HG03280 (cell line): ENCODE measurements at regions not wholly inside any gene's neighbourhood (a gene's known extent, or its start where the extent isn't known, plus 50 kb on each side); places are given as distances from the start of the nearest gene placed in this dataset.

Experiments
- ATAC-seq: cut with Tn5 transposase; IDR thresholded peaks from one replicate; pipeline ENCODE4 v1.9.1; 2021; ENCODE audit warnings: mild to moderate bottlenecking, moderate library complexity; ENCODE audit not compliant: unreplicated experiment

GRCh38 chr2:234286956-234287355, 209.9 kb downstream of the ARL4C start:
- ATAC-seq = no peak

- no peak for ATAC-seq
These were observed 210.7 kb downstream of the ARL4C start for GRCh38 chr2:234286118-234286598.

DNA sequence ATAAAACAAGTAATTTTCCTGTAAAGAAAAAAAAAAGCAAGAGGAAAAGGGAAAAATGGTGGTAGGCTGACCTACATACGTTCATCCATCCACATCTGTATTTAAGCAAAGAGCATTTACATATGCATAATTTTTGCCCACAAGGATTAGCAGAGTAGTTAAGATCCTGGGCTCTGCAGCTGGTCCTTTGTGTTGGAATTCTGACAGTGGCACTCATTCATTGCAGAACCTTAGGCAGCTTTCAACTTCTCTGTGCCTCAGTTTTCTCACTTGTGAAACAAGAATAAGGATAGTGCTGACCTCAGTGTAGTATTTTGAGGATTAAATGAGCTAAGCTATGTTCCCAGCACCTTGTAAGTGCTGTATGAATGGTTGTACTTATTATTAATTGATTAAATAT, 211.3 kb downstream of the ARL4C start:
- no peak for ATAC-seq

- no peak for ATAC-seq
These were observed 217.2 kb downstream of the ARL4C start for GRCh38 chr2:234279637-234280036.

- no peak for ATAC-seq
These were observed 218.2 kb downstream of the ARL4C start for GRCh38 chr2:234278556-234279255.

DNA sequence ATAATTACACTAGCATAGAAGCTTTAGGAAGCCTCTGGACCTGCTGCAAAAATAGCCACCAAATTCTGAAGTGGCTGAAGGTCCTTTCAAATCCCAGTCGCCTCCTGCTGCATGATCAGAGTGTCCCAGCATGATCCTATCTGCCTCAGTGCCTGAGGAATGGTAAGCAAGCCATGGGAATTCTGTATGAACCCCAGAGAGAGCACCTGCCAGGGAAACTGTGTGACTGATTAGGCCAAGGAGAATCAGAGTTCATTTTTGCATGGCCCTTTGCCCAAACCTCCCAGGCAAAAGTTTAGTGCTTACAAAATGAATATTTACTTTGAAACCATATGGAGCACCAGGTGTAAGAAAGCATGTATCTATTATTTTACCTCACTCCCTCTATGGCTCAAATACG, 221.4 kb downstream of the ARL4C start:
- ATAC-seq = no peak

GRCh38 chr2:234273887-234274584, 222.8 kb downstream of the ARL4C start:
- no peak for ATAC-seq

GRCh38 chr2:234272069-234272850, 221.8 kb downstream of the SPP2 start:
- no peak for ATAC-seq

- ATAC-seq = no peak
These were observed 220.8 kb downstream of the SPP2 start for GRCh38 chr2:234271338-234271737.

GRCh38 chr2:234269769-234270204, 219.3 kb downstream of the SPP2 start:
- ATAC-seq = no peak

DNA sequence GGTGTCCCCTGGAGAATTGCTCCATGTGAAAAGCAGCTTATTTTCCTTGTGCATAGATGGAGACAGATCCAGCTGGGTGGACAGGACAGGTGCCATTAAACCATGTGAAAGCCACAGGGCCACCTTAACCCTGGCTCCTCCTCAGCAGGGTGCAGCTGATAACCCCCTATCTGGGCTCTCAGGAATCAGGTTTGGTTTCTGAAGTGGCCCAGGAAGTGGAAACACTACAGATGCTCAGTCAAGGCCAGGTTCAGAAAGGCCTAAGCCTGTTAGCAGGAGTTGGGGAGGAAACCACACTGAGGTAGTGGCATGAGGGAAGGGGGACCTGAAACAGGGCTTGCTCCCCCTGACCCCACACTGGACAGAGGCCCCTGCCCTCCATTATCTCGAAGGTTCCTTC, 217.0 kb downstream of the SPP2 start:
- ATAC-seq = no peak

GRCh38 chr2:234266952-234267351, 216.4 kb downstream of the SPP2 start:
- ATAC-seq = no peak

DNA sequence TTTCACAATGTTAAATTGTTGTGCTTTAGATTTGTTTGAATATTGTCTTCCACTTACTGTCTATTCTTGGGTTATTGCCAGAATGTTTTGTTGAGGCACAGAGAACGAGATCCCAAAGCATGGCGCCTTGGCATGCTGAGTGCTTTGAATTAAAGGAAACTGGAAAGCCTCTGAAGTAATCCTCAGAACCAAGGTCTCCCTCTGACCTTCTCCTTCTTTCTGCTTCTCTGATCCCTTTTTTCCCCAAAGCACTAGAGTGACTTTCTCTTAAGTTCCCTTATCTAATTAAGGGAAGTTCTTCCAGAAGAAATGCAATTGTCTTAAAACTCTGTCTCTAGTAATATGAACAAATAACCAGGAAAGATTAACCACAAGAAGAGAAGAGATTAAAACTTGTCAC, 214.7 kb downstream of the SPP2 start:
- ATAC-seq = no peak

GRCh38 chr2:234261736-234262135, 211.2 kb downstream of the SPP2 start:
- ATAC-seq = no peak

DNA sequence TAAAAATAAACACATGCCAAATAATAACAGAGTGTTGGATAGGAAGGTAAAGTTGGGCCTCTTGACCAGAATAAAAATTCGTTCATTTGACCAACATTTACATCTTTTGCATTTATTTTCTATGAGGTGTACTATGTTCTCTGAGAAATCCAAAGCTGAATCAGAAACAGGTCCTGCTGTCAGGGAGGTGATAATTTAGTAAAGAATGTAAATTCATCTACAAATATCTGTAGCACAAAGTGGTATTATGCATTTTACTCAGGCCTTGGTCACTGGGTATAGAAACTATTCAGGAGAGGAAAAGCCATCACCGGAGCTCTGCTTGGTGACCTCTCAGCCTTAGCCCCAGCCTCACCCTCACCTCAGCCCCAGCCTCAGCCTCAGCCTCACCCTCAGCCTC, 208.9 kb downstream of the SPP2 start:
- no peak for ATAC-seq

DNA sequence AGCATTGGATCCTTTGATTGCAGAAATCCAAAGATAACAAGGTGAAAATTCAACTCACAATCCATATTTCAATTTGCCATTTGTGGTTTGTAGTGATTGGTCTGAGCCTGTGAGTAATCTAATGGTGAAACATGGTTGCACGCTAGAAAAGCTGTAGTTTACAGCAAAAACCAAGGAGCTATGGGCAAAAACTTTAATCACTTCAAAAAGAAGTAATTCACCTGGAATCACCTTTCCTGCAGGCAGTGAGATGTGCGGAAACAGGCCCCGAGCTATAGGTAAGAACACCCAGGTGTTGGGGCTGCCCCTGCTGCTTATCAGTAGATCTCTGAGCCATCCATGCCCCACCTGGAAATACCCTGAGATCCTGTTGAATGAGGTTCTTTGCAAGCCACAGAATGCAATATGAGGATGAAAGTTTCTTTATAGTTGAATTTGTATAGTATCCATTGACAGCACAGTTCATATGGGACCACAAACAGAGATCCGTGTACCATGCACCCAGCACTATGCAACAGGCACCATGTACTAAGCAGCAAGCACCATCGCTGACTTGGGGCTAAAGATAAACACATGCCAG, 208.2 kb downstream of the SPP2 start:
- ATAC-seq = no peak

DNA sequence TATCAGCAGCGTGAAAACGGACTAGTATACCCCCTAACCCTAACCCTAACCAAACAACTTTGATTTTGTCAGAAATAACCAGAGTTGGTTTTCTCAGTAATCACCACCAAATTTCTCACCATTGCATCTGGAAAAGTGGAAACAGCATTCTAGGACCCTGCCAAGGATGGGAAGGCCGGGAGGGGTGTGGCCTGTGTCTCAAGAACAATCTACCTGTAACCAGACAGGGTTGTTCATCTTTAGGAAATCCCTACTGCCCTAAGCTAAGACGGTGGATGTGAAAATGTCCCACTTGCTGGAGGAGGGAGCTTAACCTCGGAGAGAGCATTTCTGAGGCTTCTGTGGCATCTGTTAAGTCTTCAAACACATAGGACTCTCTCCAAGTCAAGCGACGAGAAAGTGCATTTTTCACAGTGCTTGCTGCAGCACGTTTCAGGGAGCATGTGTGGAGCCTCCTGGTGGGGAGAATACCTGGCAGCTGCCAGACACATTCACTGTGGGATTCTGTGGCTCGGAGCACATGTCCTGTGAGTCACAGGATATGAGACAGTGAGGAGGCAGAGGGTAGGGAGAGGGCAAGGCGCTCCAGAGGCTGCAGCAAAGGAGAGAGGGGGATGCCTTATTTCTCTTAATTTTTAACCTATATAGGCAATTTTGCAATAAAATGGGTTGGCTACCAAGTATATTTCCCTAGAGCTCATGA, 207.5 kb downstream of the SPP2 start:
- ATAC-seq = no peak

GRCh38 chr2:234256516-234256915, 206.0 kb downstream of the SPP2 start:
- ATAC-seq = no peak

- ATAC-seq = no peak
These were observed 204.4 kb downstream of the SPP2 start for GRCh38 chr2:234254783-234255521.

DNA sequence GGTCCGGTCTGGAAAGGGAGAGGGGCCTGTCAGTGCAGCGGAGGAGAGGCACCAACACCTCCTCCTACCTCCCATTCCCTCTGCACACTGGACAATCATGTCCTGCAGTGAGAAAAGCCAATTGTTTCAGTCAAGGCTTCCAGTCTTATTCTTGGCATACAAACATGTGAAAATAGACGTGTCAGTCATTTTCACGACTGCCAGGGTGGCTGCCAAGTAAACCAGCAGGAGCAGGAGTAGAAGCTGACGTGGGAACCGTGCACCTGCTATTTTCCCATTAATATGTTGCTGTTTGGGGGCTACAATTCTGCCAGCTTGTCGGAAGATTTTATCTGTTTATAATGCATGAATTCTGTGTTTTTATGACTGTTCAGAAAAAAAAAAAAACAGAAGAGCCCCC, 202.3 kb downstream of the SPP2 start:
- no peak for ATAC-seq
